PFSK-1 (cell line): ENCODE measurements at regions not wholly inside any gene's neighbourhood (a gene's known extent, or its start where the extent isn't known, plus 50 kb on each side); places are given as distances from the start of the nearest gene placed in this dataset.

Source experiments
- POLR2AphosphoS5 ChIP-seq: IDR thresholded peaks from 2 replicates; pipeline ENCODE4 v1.6.1; 2012; ENCODE audit warnings: low read depth, mild to moderate bottlenecking, control low read depth, low read length, moderate library complexity
- REST ChIP-seq, 2 experiments: IDR thresholded peaks; 2 replicates each; pipeline versions ENCODE4 v1.6.1 to v1.8.0; 2011 to 2012; ENCODE audit warnings: low read depth in 2 of 2, low read length in 2 of 2, control low read depth in 1 of 2, inconsistent platforms in 1 of 2, mild to moderate bottlenecking in 1 of 2, moderate library complexity in 1 of 2; ENCODE audit not compliant: insufficient read depth in 1 of 2
- SIN3A ChIP-seq: IDR thresholded peaks from 2 replicates; pipeline ENCODE4 v1.6.1; 2012; ENCODE audit warnings: mild to moderate bottlenecking, low read length, moderate library complexity, borderline replicate concordance; ENCODE audit not compliant: insufficient read depth

- no peak for TF ChIP-seq POLR2AphosphoS5
- TF ChIP-seq REST (IDR thresholded peaks at IDR 0.05; ENCODE audit: insufficient read depth in 1 of 2, low read depth in 2 of 2, low read length in 2 of 2), result no peak
- no peak for TF ChIP-seq SIN3A
These were observed 1120.7 kb downstream of the FAT4 start for GRCh38 chr4:126435491-126435890.
